ENCODE measurements at regions not wholly inside any gene's neighbourhood (a gene's known extent, or its start where the extent isn't known, plus 50 kb on each side); places are given as distances from the start of the nearest gene placed in this dataset.

- H4K91ac ChIP-seq (ENCODE audit: low read depth, low read length, poor library complexity), result no peak overlapping the region
- no peak for DNase-seq (ENCODE audit: low spot score)
- H3K4me1 ChIP-seq (ENCODE audit: control insufficient read depth in 2 of 2, insufficient read depth in 1 of 2, low read depth in 1 of 2, low read length in 2 of 2), result peaks cover 8 to 10% of the 10 kb centered on the region in 2 donors
- no peaks in the 10 kb centered on the region for H3K79me1 ChIP-seq (ENCODE audit: low read depth, low read length)
- no peak overlapping the region for H2AK5ac ChIP-seq (ENCODE audit: low read depth, low read length)
- H3K18ac ChIP-seq (ENCODE audit: low read length), result no peak overlapping the region
- H2BK5ac ChIP-seq (ENCODE audit: low read length), result no peak overlapping the region
- no peak overlapping the region for H4K8ac ChIP-seq (ENCODE audit: low read depth, low read length)
- WGBS, 2 donors (ENCODE audit: extremely low coverage in 2 of 2, insufficient read length in 2 of 2, insufficient replicate concordance in 1 of 2), result no CpG with 5 or more reads among the region's 4 CpGs
- no peak overlapping the region for H2BK15ac ChIP-seq (ENCODE audit: low read length)
- no peak overlapping the region for H3K4me3 ChIP-seq (ENCODE audit: low read length in 2 of 2)
- H3K14ac ChIP-seq (ENCODE audit: low read length), result no peak overlapping the region
- H3K23ac ChIP-seq (ENCODE audit: low read depth, low read length, poor library complexity), result no peak overlapping the region
- H3K4ac ChIP-seq (ENCODE audit: low read length), result no peak overlapping the region
- no peak overlapping the region for H3K4me2 ChIP-seq (ENCODE audit: insufficient read depth, low read length, poor library complexity, severe bottlenecking)
- peaks cover 0 to 2% of the 10 kb centered on the region in 2 donors for H3K9me3 ChIP-seq (replicated peaks in 1 of 2; ENCODE audit: control insufficient read depth in 2 of 2, insufficient read depth in 1 of 2, low read depth in 1 of 2, low read length in 2 of 2)
- no peak overlapping the region for H2BK12ac ChIP-seq (ENCODE audit: low read length)
- H3K27ac ChIP-seq (replicated peaks; ENCODE audit: low read length), result no peak overlapping the region
- no peak overlapping the region for H2BK120ac ChIP-seq (ENCODE audit: low read depth, low read length)
- no peak overlapping the region for H2AFZ ChIP-seq (ENCODE audit: low read length)
- H3K36me3 ChIP-seq (replicated peaks in 1 of 2; ENCODE audit: control insufficient read depth in 2 of 2, insufficient read depth in 2 of 2, low read length in 2 of 2), result no peaks in the 10 kb centered on the region
- no peak overlapping the region for H3K9ac ChIP-seq (ENCODE audit: low read depth, low read length, poor library complexity)
- H3K27me3 ChIP-seq (ENCODE audit: control insufficient read depth in 3 of 3, insufficient read depth in 3 of 3, low read depth in 1 of 3, low read length in 3 of 3), result no peaks in the 10 kb centered on the region
Observed at GRCh38 chr1:75668813-75669212, 55.7 kb upstream of the ACADM start.

GRCh38 chr1:75671708-75672107 lies 52.8 kb upstream of the ACADM start:
- H2BK5ac ChIP-seq (ENCODE audit: low read length), result no peak overlapping the region
- H3K14ac ChIP-seq (ENCODE audit: low read length), result no peak overlapping the region
- peak overlapping the region; percentile 76 for H2AFZ ChIP-seq (ENCODE audit: low read length)
- no peak overlapping the region for H2AK5ac ChIP-seq (ENCODE audit: low read depth, low read length)
- no peak overlapping the region for H4K8ac ChIP-seq (ENCODE audit: low read depth, low read length)
- H3K27me3 ChIP-seq (ENCODE audit: control insufficient read depth in 3 of 3, insufficient read depth in 3 of 3, low read depth in 1 of 3, low read length in 3 of 3), result no peaks in the 10 kb centered on the region
- peaks cover 8 to 10% of the 10 kb centered on the region in 2 donors for H3K4me1 ChIP-seq (ENCODE audit: control insufficient read depth in 2 of 2, insufficient read depth in 1 of 2, low read depth in 1 of 2, low read length in 2 of 2)
- H3K9ac ChIP-seq (ENCODE audit: low read depth, low read length, poor library complexity), result no peak overlapping the region
- H3K4me3 ChIP-seq (ENCODE audit: low read length in 2 of 2), result no peak overlapping the region
- no peak overlapping the region for H3K23ac ChIP-seq (ENCODE audit: low read depth, low read length, poor library complexity)
- no peak for DNase-seq (ENCODE audit: low spot score)
- no peak overlapping the region for H2BK15ac ChIP-seq (ENCODE audit: low read length)
- no CpG with 5 or more reads among the region's 4 CpGs for WGBS, 2 donors (ENCODE audit: extremely low coverage in 2 of 2, insufficient read length in 2 of 2, insufficient replicate concordance in 1 of 2)
- H3K18ac ChIP-seq (ENCODE audit: low read length), result no peak overlapping the region
- H3K27ac ChIP-seq (replicated peaks; ENCODE audit: low read length), result no peak overlapping the region
- H3K9me3 ChIP-seq (replicated peaks in 1 of 2; ENCODE audit: control insufficient read depth in 2 of 2, insufficient read depth in 1 of 2, low read depth in 1 of 2, low read length in 2 of 2), result peaks cover 0 to 2% of the 10 kb centered on the region in 2 donors
- H4K91ac ChIP-seq (ENCODE audit: low read depth, low read length, poor library complexity), result no peak overlapping the region
- no peak overlapping the region for H2BK12ac ChIP-seq (ENCODE audit: low read length)
- H3K4ac ChIP-seq (ENCODE audit: low read length), result no peak overlapping the region
- H3K79me1 ChIP-seq (ENCODE audit: low read depth, low read length), result no peaks in the 10 kb centered on the region
- H2BK120ac ChIP-seq (ENCODE audit: low read depth, low read length), result no peak overlapping the region
- H3K4me2 ChIP-seq (ENCODE audit: insufficient read depth, low read length, poor library complexity, severe bottlenecking), result no peak overlapping the region
- no peaks in the 10 kb centered on the region for H3K36me3 ChIP-seq (replicated peaks in 1 of 2; ENCODE audit: control insufficient read depth in 2 of 2, insufficient read depth in 2 of 2, low read length in 2 of 2)

- Histone ChIP-seq H3K18ac (ENCODE audit: low read length) (peak overlapping the region; percentile 15), H3K27ac (replicated peaks; ENCODE audit: low read length) (no peak overlapping the region), H2BK5ac (ENCODE audit: low read length) (no peak overlapping the region), H3K23ac (ENCODE audit: low read depth, low read length, poor library complexity) (no peak overlapping the region), H3K9me3 (replicated peaks in 1 of 2; ENCODE audit: control insufficient read depth in 2 of 2, insufficient read depth in 1 of 2, low read depth in 1 of 2, low read length in 2 of 2) (peaks cover 0 to 2% of the 10 kb centered on the region in 2 donors), H3K4me2 (ENCODE audit: insufficient read depth, low read length, poor library complexity, severe bottlenecking) (no peak overlapping the region), H3K79me1 (ENCODE audit: low read depth, low read length) (no peaks in the 10 kb centered on the region), H3K27me3 (ENCODE audit: control insufficient read depth in 3 of 3, insufficient read depth in 3 of 3, low read depth in 1 of 3, low read length in 3 of 3) (no peaks in the 10 kb centered on the region), H3K9ac (ENCODE audit: low read depth, low read length, poor library complexity) (no peak overlapping the region), H3K4me3 (ENCODE audit: low read length in 2 of 2) (no peak overlapping the region), H2BK12ac (ENCODE audit: low read length) (no peak overlapping the region), H4K8ac (ENCODE audit: low read depth, low read length) (no peak overlapping the region), H2BK120ac (ENCODE audit: low read depth, low read length) (no peak overlapping the region), H4K91ac (ENCODE audit: low read depth, low read length, poor library complexity) (no peak overlapping the region), H3K36me3 (replicated peaks in 1 of 2; ENCODE audit: control insufficient read depth in 2 of 2, insufficient read depth in 2 of 2, low read length in 2 of 2) (no peaks in the 10 kb centered on the region), H2AK5ac (ENCODE audit: low read depth, low read length) (no peak overlapping the region), H2BK15ac (ENCODE audit: low read length) (no peak overlapping the region), H3K4me1 (ENCODE audit: control insufficient read depth in 2 of 2, insufficient read depth in 1 of 2, low read depth in 1 of 2, low read length in 2 of 2) (peaks cover 8 to 10% of the 10 kb centered on the region in 2 donors), H3K14ac (ENCODE audit: low read length) (no peak overlapping the region), H2AFZ (ENCODE audit: low read length) (peak overlapping the region; percentile 76), H3K4ac (ENCODE audit: low read length) (no peak overlapping the region)
- DNase-seq (ENCODE audit: low spot score), result no peak
- no CpG with 5 or more reads among the region's 2 CpGs for WGBS, 2 donors (ENCODE audit: extremely low coverage in 2 of 2, insufficient read length in 2 of 2, insufficient replicate concordance in 1 of 2)
Observed at GRCh38 chr1:75672108-75672507, 52.4 kb upstream of the ACADM start.

GRCh38 chr1:75672528-75673393 lies 51.7 kb upstream of the ACADM start:
- H3K9ac ChIP-seq (ENCODE audit: low read depth, low read length, poor library complexity), result no peak overlapping the region
- WGBS, 2 donors (ENCODE audit: extremely low coverage in 2 of 2, insufficient read length in 2 of 2, insufficient replicate concordance in 1 of 2), result no CpG with 5 or more reads among the region's 3 CpGs
- H3K9me3 ChIP-seq (replicated peaks in 1 of 2; ENCODE audit: control insufficient read depth in 2 of 2, insufficient read depth in 1 of 2, low read depth in 1 of 2, low read length in 2 of 2), result peaks cover 0 to 2% of the 10 kb centered on the region in 2 donors
- no peak overlapping the region for H2AK5ac ChIP-seq (ENCODE audit: low read depth, low read length)
- no peak overlapping the region for H2BK12ac ChIP-seq (ENCODE audit: low read length)
- H3K4me2 ChIP-seq (ENCODE audit: insufficient read depth, low read length, poor library complexity, severe bottlenecking), result no peak overlapping the region
- peak overlapping the region; percentile 76 for H2AFZ ChIP-seq (ENCODE audit: low read length)
- H3K14ac ChIP-seq (ENCODE audit: low read length), result no peak overlapping the region
- H2BK5ac ChIP-seq (ENCODE audit: low read length), result no peak overlapping the region
- DNase-seq (ENCODE audit: low spot score), result no peak
- H2BK120ac ChIP-seq (ENCODE audit: low read depth, low read length), result no peak overlapping the region
- no peak overlapping the region for H3K23ac ChIP-seq (ENCODE audit: low read depth, low read length, poor library complexity)
- H3K27me3 ChIP-seq (ENCODE audit: control insufficient read depth in 3 of 3, insufficient read depth in 3 of 3, low read depth in 1 of 3, low read length in 3 of 3), result no peaks in the 10 kb centered on the region
- H3K27ac ChIP-seq (replicated peaks; ENCODE audit: low read length), result no peak overlapping the region
- peak overlapping the region; percentile 39 for H3K18ac ChIP-seq (ENCODE audit: low read length)
- no peak overlapping the region for H4K8ac ChIP-seq (ENCODE audit: low read depth, low read length)
- no peak overlapping the region for H2BK15ac ChIP-seq (ENCODE audit: low read length)
- no peaks in the 10 kb centered on the region for H3K79me1 ChIP-seq (ENCODE audit: low read depth, low read length)
- H3K4me1 ChIP-seq (ENCODE audit: control insufficient read depth in 2 of 2, insufficient read depth in 1 of 2, low read depth in 1 of 2, low read length in 2 of 2), result peaks cover 8 to 10% of the 10 kb centered on the region in 2 donors
- no peak overlapping the region for H4K91ac ChIP-seq (ENCODE audit: low read depth, low read length, poor library complexity)
- H3K36me3 ChIP-seq (replicated peaks in 1 of 2; ENCODE audit: control insufficient read depth in 2 of 2, insufficient read depth in 2 of 2, low read length in 2 of 2), result no peaks in the 10 kb centered on the region
- no peak overlapping the region for H3K4ac ChIP-seq (ENCODE audit: low read length)
- no peak overlapping the region for H3K4me3 ChIP-seq (ENCODE audit: low read length in 2 of 2)

Measured in neuronal stem cell (in vitro differentiated cells).